ENCODE measurements at regions not wholly inside any gene's neighbourhood (a gene's known extent, or its start where the extent isn't known, plus 50 kb on each side); places are given as distances from the start of the nearest gene placed in this dataset.
A peak's percentile ranks its signal among the peaks of the same experiment; 100 is the strongest.

DNA sequence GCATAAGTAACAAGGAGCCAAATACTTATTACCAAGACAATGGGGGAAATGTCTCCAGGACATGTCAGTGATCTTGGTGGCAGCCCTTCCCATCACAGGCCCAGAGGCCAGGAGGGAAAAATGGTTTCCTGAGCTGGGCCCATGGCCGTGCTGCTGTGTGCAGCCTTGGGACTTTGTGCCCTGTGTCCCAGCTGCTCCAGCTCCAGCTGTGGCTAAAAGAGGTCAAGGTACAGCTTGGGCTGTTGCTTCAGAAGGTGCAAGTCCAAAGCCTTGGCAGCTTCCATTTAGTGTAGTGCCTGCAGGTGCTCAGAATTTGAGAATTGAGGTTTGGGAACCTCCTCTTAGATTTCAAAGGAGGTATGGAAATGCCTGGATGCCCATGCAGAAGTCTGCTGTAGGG lies 212.3 kb upstream of the DCN start:
- DNase-seq (ENCODE audit: extremely low spot score), result no peak
- H3K4me3 ChIP-seq (ENCODE audit: low read depth, low read length), result no peak overlapping the region
- WGBS, result 100% methylated on average over 1 of the region's 1 CpG
- no peaks in the 10 kb centered on the region for H3K4me1 ChIP-seq (ENCODE audit: insufficient read depth)
- no peaks in the 10 kb centered on the region for H3K36me3 ChIP-seq (ENCODE audit: insufficient read depth)
- H3K27ac ChIP-seq (ENCODE audit: low read depth), result no peak overlapping the region

DNA sequence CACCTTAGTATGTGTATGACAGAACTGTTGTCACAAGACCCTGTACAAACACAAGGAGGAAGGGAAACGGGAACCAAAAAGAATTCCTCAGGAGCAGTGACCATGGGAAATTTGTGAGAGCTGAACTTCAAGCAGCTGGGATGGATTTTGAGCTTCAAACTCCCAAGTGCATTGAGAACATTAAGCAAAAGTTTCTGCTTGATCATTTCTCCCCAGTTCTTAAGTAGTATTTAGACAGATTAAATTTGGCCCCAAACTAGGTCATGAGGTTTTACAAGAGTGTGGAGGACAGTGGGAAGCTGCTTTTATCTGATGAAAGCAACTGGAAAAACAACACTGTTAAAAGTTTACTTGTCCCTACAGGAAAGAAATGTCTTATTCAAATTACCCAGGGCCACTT lies 206.0 kb upstream of the DCN start:
- Histone ChIP-seq H3K4me1 (ENCODE audit: insufficient read depth) (peaks cover 3% of the 10 kb centered on the region), H3K36me3 (ENCODE audit: insufficient read depth) (no peaks in the 10 kb centered on the region), H3K4me3 (ENCODE audit: low read depth, low read length) (no peak overlapping the region), H3K27ac (ENCODE audit: low read depth) (peak overlapping the region; percentile 28)
- whole genome bisulfite sequencing, result 28% methylated on average over 1 of the region's 1 CpG
- DNase-seq (ENCODE audit: extremely low spot score), result peak; percentile 80

DNA sequence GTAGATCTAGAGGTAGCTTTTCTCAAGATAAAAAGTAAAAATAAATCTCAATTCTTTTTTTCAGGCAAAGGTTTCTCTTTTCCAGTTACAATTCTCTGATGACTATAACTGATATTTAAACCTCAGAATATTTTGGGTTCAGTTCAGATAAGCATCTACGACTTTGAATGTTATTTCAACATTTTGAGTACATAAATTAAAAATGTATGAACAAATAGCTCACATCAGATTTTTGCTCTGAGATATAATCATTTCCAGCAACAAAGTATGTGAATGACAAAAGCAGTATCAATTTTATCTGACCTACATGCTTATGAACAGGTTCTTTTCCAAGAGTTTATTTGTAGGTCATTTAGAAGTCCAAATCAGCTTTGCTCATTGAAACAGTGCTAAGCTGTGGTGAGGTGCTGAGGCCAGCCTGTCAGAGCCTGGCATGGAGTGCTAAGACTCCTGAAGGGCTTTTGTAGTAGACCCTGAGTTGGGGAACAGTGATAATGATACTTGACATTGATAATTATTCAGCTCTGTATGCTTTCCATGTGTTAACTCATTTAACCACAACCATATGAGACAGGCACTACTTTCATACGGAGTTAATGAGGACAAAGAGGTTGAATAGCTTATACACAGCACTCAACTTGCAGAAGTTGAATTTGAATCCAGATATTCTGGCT lies 205.0 kb upstream of the DCN start:
- WGBS, result 69% methylated on average over 2 of the region's 2 CpGs
- Histone ChIP-seq H3K27ac (ENCODE audit: low read depth) (no peak overlapping the region), H3K36me3 (ENCODE audit: insufficient read depth) (no peaks in the 10 kb centered on the region), H3K4me1 (ENCODE audit: insufficient read depth) (peaks cover 3% of the 10 kb centered on the region), H3K4me3 (ENCODE audit: low read depth, low read length) (no peak overlapping the region)
- no peak for DNase-seq (ENCODE audit: extremely low spot score)

DNA sequence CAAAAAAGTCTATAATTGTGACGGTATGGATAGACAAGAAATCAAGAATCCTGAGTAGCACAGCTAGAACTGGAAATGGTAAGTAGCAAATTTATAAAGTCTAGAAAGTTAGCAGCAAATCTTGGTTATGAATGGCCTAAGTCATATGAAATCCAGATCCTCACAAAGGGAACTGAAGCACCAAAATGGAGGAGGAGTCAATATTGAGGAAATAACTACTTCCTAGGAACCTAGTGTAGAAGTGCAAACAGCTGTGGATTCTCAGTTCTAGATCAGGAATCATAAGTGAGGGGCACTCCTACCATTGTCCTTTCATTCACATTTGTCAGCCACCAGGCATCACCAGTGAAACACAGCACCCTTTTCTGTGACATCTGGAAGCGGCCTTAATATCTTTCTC lies 202.2 kb upstream of the DCN start:
- Histone ChIP-seq H3K4me1 (ENCODE audit: insufficient read depth) (peaks cover 3% of the 10 kb centered on the region), H3K36me3 (ENCODE audit: insufficient read depth) (no peaks in the 10 kb centered on the region), H3K27ac (ENCODE audit: low read depth) (no peak overlapping the region), H3K4me3 (ENCODE audit: low read depth, low read length) (no peak overlapping the region)
- WGBS, result 97% methylated on average over 2 of the region's 2 CpGs
- no peak for DNase-seq (ENCODE audit: extremely low spot score)

DNA sequence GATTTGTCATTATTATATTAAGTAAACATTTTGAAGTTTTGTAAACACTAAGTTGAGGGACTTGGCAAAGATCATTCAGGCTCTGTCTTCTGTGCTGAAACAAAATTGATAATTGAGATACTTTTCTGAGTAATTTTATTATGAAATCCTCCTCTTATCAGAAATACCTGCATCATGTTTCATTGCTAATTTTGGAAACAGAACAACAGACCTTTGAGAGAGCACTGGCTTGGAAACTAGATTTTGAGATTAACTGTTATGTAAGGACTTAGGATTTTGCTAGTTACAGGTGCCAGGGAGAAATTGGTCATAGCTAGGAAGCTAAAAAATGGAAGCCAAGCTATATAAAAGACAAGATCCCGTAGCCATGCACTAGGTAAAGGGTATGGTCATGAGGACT lies 201.7 kb upstream of the DCN start:
- no peak overlapping the region for H3K27ac ChIP-seq (ENCODE audit: low read depth)
- H3K4me3 ChIP-seq (ENCODE audit: low read depth, low read length), result no peak overlapping the region
- no peaks in the 10 kb centered on the region for H3K36me3 ChIP-seq (ENCODE audit: insufficient read depth)
- DNase-seq (ENCODE audit: extremely low spot score), result no peak
- peaks cover 3% of the 10 kb centered on the region for H3K4me1 ChIP-seq (ENCODE audit: insufficient read depth)
- WGBS, result 54% methylated on average over 1 of the region's 1 CpG

DNA sequence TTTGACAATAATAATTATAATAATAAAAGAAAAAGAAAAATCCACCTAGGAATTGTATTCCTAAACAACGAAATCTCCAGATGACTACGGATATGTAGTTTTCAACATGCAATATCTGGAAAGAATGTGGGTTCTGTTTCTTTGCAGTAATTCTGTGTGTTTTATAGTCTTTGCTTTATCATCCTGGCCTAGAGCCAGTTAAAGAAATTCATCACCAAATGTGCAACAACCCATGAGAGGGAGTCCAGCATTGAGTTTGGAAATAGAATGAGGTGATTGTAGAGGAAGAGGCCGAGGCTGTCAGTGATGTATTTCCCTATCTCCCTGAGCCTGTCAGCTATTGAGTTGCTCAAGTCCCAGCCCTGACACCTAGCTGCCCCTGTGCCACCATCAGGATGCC lies 200.5 kb upstream of the DCN start:
- DNase-seq (ENCODE audit: extremely low spot score), result peak; percentile 64
- H3K27ac ChIP-seq (ENCODE audit: low read depth), result no peak overlapping the region
- H3K4me1 ChIP-seq (ENCODE audit: insufficient read depth), result peaks cover 3% of the 10 kb centered on the region
- WGBS, result 44% methylated on average over 3 of the region's 3 CpGs
- H3K36me3 ChIP-seq (ENCODE audit: insufficient read depth), result no peaks in the 10 kb centered on the region
- no peak overlapping the region for H3K4me3 ChIP-seq (ENCODE audit: low read depth, low read length)

DNA sequence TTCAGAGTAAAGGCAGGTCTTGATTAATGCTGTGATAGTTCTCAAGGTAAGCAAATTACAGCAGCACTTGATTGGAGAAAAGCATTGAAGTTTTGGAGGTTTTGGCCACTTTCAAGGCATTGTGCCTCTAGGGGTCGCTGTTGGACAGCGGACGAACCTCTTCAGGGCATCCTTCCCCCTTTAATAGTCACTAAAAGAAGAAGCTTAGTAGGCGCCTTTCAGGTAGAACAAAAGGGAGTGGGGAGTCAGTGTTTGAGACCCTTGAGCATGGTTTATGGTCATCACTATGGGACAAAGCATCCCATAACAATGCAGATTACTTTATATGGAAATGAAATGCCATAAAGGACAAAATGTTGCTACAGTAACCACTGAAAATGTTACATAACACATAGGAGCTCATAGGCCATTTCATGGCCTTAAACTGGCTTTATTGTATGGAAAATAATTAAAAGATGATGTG lies 199.5 kb upstream of the DCN start:
- 4% methylated on average over 4 of the region's 4 CpGs for WGBS
- H3K36me3 ChIP-seq (ENCODE audit: insufficient read depth), result no peaks in the 10 kb centered on the region
- H3K27ac ChIP-seq (ENCODE audit: low read depth), result no peak overlapping the region
- H3K4me3 ChIP-seq (ENCODE audit: low read depth, low read length), result peak overlapping the region; percentile 31
- DNase-seq (ENCODE audit: extremely low spot score), result peak; percentile 87
- no peaks in the 10 kb centered on the region for H3K4me1 ChIP-seq (ENCODE audit: insufficient read depth)

DNA sequence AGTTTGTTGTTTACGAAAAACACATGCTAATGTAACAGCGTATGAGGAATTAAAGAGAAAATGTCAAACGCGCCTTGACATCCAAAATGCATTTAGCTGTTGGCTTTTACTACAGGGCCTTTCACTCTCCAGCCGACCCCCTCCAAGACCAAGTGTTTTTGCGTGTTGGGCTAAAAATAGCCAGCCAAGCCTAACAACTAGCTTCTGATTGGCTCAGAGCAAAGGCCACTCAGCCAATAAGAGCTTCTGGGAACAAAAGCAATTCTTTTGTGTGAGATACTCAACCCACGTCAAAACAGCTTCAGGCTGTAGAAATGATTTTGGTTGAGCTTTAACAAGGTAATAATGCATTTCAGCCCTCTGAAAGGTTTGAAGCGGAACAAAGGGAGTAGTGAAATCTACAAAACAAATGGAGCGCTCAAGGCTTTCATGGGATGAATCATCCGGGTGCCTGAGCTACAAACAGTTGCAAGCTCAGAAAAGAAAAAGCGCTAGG lies 198.7 kb upstream of the DCN start:
- no peak overlapping the region for H3K27ac ChIP-seq (ENCODE audit: low read depth)
- peak overlapping the region; percentile 31 for H3K4me3 ChIP-seq (ENCODE audit: low read depth, low read length)
- 6% methylated on average over 11 of the region's 11 CpGs for WGBS
- peak; percentile 92 for DNase-seq (ENCODE audit: extremely low spot score)
- H3K36me3 ChIP-seq (ENCODE audit: insufficient read depth), result no peaks in the 10 kb centered on the region
- H3K4me1 ChIP-seq (ENCODE audit: insufficient read depth), result no peaks in the 10 kb centered on the region

DNA sequence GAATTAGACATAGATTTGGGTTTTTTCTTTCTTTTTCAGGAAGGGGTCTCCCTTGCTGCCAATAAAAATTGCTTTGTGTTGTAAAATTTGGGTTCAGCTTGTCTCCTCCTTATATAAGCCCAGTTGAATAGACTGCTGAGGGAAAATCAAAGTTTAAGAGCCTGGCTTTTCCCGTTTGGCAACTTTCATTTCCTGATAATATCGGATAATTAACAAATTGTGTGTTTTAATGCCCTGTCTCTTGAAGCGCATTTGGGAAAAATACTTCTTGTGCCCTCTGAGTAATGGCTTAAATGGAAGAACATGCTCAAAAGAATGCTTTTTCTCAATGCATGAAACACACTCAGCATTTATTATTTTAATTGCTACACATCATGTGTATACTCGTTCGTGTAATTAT lies 198.0 kb upstream of the DCN start:
- Histone ChIP-seq H3K36me3 (ENCODE audit: insufficient read depth) (no peaks in the 10 kb centered on the region), H3K4me1 (ENCODE audit: insufficient read depth) (no peaks in the 10 kb centered on the region), H3K4me3 (ENCODE audit: low read depth, low read length) (no peak overlapping the region), H3K27ac (ENCODE audit: low read depth) (no peak overlapping the region)
- WGBS, result 43% methylated on average over 5 of the region's 5 CpGs
- peak; percentile 50 for DNase-seq (ENCODE audit: extremely low spot score)

DNA sequence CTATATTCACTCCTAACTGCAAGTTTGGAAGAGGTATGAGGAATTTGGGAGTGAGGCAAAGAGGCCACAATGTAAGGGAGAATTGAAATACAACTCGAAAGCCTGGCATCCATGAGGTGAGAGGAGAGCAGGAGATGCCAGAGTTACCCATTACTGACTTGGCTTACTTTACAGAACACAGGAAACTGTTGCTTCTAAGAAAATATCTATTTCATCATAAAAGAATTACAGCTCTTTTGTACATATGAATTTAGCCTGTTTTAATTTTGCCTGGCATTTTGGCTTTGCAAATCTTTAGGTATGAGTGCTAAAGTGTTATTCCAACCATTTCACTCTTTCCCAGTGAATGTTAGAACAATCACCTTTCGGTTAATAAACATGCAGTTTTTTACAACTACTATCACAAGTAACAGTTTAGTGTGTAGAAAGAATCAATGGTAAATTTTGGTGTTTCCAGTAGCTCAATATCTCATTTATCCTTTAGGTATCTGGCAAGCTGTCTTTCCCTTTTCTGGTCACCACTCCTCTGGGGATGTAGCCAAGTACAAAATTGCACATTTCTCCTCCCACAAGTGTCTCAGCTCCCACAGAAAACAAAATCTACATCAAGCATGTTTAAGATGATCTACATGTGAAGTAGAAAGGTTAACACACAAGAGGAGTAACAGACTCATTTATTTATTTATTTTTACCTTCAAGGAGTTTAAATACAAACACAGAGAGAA lies 196.6 kb upstream of the DCN start:
- H3K4me3 ChIP-seq (ENCODE audit: low read depth, low read length), result no peak overlapping the region

DNA sequence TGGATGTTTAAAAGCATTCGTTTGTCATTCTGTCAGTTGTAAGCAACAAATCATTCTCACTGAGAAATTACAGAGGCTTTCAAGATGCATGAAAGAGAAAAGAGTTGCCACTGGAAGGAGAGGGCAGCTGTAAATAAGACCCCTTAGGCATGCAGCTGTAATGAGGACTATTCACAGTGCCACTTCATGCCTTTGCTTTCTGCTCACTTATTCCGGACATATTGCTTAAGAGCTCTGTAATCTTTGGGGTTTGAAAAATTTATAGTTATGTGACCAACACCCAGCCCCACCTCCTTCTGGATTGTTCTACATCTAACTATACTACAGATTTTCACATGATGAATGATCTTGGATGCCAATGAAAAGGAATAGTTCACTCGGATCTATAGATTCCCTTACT lies 194.8 kb upstream of the DCN start:
- 67% methylated on average over 3 of the region's 3 CpGs for WGBS
- no peak for DNase-seq (ENCODE audit: extremely low spot score)
- H3K4me3 ChIP-seq (ENCODE audit: low read depth, low read length), result no peak overlapping the region
- H3K36me3 ChIP-seq (ENCODE audit: insufficient read depth), result no peaks in the 10 kb centered on the region
- no peak overlapping the region for H3K27ac ChIP-seq (ENCODE audit: low read depth)
- H3K4me1 ChIP-seq (ENCODE audit: insufficient read depth), result no peaks in the 10 kb centered on the region

More for the DNA sequence above, 196.6 kb upstream of the DCN start:
- no peak for DNase-seq (ENCODE audit: extremely low spot score)
- WGBS, result 95% methylated on average over 2 of the region's 2 CpGs
- H3K36me3 ChIP-seq (ENCODE audit: insufficient read depth), result no peaks in the 10 kb centered on the region
- no peak overlapping the region for H3K27ac ChIP-seq (ENCODE audit: low read depth)
- H3K4me1 ChIP-seq (ENCODE audit: insufficient read depth), result no peaks in the 10 kb centered on the region

DNA sequence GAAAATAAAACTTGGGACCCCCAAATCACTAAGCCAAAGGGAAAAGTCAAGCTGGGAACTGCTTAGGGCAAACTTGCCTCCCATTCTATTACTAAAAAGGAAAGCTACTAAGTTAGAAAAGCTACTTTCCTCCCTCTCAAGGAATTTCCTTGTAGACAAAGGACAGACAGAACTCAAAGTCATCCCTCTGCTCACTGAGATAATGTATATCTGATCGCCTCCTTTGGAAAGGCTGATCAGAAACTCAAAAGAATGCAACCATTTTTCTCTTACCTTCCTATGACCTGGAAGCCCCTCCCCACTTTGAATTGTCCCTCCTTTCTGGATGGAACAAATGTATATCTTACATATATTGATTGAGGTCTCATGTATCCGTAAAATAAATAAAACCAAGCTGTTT lies 190.5 kb upstream of the DCN start:
- WGBS, result 98% methylated on average over 2 of the region's 2 CpGs
- H3K4me1 ChIP-seq (ENCODE audit: insufficient read depth), result no peaks in the 10 kb centered on the region
- no peak for DNase-seq (ENCODE audit: extremely low spot score)
- H3K4me3 ChIP-seq (ENCODE audit: low read depth, low read length), result no peak overlapping the region
- H3K36me3 ChIP-seq (ENCODE audit: insufficient read depth), result no peaks in the 10 kb centered on the region
- H3K27ac ChIP-seq (ENCODE audit: low read depth), result no peak overlapping the region

DNA sequence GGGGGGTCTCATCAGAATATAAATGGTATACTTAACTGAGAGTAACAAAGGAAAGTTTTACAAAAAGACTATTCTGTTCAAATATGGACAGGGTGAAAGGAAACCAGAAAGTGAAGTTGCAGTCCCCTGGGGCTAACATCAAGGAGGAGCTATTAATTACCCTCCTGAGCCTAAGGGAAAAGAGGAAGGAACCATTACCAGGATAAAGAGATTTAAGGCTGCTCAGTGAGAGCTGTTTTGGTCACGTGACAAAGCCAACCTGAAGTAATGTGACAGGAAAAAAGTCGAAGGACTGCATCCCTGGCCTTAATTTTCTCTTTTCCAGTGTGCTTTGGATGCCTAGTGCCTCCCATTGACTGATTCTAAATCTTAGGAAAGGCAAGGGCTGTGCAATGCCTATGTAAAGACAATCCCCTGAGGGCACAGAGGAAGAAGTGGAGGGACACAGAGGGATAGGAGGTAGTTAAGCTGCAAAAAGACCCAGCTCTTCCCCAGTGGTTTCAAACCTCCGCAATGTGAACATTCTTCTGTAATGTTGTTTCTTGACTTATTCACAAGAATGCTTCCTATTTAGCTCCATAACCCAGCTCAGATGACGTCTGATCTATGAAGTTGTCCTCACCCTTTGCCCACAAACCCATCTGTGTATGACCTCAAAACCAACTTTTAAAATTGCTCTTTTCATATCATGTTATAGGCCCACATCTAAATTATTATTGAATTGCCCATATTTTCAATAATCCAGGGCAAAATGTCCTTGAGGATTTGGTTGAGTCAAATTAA lies 187.7 kb upstream of the DCN start:
- Histone ChIP-seq H3K4me1 (ENCODE audit: insufficient read depth) (no peaks in the 10 kb centered on the region), H3K4me3 (ENCODE audit: low read depth, low read length) (no peak overlapping the region), H3K36me3 (ENCODE audit: insufficient read depth) (no peaks in the 10 kb centered on the region), H3K27ac (ENCODE audit: low read depth) (no peak overlapping the region)
- WGBS, result 77% methylated on average over 4 of the region's 4 CpGs
- no peak for DNase-seq (ENCODE audit: extremely low spot score)

DNA sequence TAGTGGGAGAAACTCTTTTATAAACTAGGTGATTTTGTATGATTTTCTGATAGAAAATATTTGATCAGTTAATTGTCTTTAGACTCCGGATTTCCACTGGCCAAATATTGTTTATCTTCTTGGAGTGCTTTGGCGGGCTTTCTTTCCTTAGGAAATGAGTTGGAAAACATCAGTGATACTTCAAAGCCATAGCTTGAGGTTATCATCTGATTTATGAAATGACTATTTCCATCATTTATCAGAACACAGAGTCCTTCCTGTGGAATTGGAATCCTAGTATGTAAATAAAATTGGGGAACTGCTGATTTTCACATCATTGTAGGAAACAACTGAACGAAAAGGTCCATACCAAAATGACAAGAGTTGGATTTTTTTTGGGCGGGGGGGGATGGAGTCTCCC lies 186.0 kb upstream of the DCN start:
- H3K27ac ChIP-seq (ENCODE audit: low read depth), result no peak overlapping the region
- WGBS, result 75% methylated on average over 4 of the region's 4 CpGs
- H3K4me1 ChIP-seq (ENCODE audit: insufficient read depth), result no peaks in the 10 kb centered on the region
- no peak overlapping the region for H3K4me3 ChIP-seq (ENCODE audit: low read depth, low read length)
- DNase-seq (ENCODE audit: extremely low spot score), result no peak
- H3K36me3 ChIP-seq (ENCODE audit: insufficient read depth), result no peaks in the 10 kb centered on the region
